Osteoblast (primary cell): ENCODE measurements at regions not wholly inside any gene's neighbourhood (a gene's known extent, or its start where the extent isn't known, plus 50 kb on each side); places are given as distances from the start of the nearest gene placed in this dataset.

Experiments
- DNase-seq: peaks from one replicate; pipeline ENCODE4 v3.0.0; 2011; ENCODE audit warnings: low spot score, mixed read lengths; ENCODE audit not compliant: insufficient read length; ENCODE audit errors: missing footprints
- H2AFZ ChIP-seq: 2 replicates; pipeline ENCODE4 v1.6.0; 2011; ENCODE audit warnings: mild to moderate bottlenecking, low read length
- H3K27ac ChIP-seq: 2 replicates; pipeline ENCODE4 v1.5.1; 2011; ENCODE audit warnings: mild to moderate bottlenecking, low read depth, low read length, moderate library complexity
- H3K27me3 ChIP-seq: 2 replicates; pipeline ENCODE4 v1.6.0; 2012; ENCODE audit warnings: mild to moderate bottlenecking, control low read depth, inconsistent platforms, low read length, moderate library complexity; ENCODE audit not compliant: insufficient read depth
- H3K36me3 ChIP-seq: 2 replicates; pipeline ENCODE4 v1.5.1; 2011; ENCODE audit warnings: mild to moderate bottlenecking, low read length, control low read depth, moderate library complexity; ENCODE audit not compliant: insufficient read depth
- H3K4me1 ChIP-seq: 2 replicates; pipeline ENCODE4 v1.5.1; 2011; ENCODE audit warnings: mild to moderate bottlenecking, low read length, control low read depth, moderate library complexity; ENCODE audit not compliant: insufficient read depth
- H3K4me2 ChIP-seq: 2 replicates; pipeline ENCODE4 v1.6.0; 2011; ENCODE audit warnings: mild to moderate bottlenecking, low read length; ENCODE audit not compliant: insufficient read depth
- H3K4me3 ChIP-seq: fragments of 200-600 bp; sonication (generic); 3 replicates; pipeline ENCODE4 v1.5.1; 2012; ENCODE audit warnings: mild to moderate bottlenecking, low read length, inconsistent platforms; ENCODE audit not compliant: insufficient read depth
- H3K79me2 ChIP-seq: 2 replicates; pipeline ENCODE4 v1.6.0; 2012; ENCODE audit warnings: mild to moderate bottlenecking, low read length, control low read depth, inconsistent platforms; ENCODE audit not compliant: insufficient read depth
- H3K9me3 ChIP-seq: 2 replicates; pipeline ENCODE4 v1.5.1; 2011; ENCODE audit warnings: low read depth, low read length, control low read depth
- H4K20me1 ChIP-seq: 2 replicates; pipeline ENCODE4 v1.6.0; 2012; ENCODE audit warnings: mild to moderate bottlenecking, low read length, control low read depth; ENCODE audit not compliant: insufficient read depth
- TF ChIP-seq, protein P1 (sequence below): IDR thresholded peaks from 2 replicates; pipeline ENCODE4 v1.5.1; 2011; ENCODE audit warnings: mild to moderate bottlenecking, low read depth, low read length, moderate library complexity; ENCODE audit errors: extremely low read depth

DNA sequence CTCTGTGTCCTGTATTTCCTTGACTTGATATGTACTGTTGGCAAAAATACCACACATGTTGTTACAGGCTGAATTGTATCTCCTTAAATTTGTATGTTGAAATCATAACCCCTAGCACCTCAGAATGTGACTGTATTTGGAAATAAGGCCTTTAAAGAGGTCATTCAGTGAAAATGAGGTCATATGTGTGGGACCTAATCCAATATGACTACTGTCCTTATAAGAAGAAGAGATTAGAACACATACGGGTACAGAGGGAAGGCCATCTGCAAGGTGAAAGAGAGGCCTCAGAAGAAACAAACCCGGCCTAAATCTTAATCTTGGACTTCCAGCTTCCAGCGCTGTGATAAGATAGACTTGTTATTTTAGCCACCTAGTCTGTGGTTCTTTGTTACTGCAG is 202.5 kb downstream of the NUFIP1 start:
- Histone ChIP-seq H3K27me3 (no peaks in the 10 kb centered on the region), H3K36me3 (no peaks in the 10 kb centered on the region), H3K27ac (no peak overlapping the region), H3K79me2 (no peaks in the 10 kb centered on the region), H3K4me3 (no peak overlapping the region), H2AFZ (no peak overlapping the region), H4K20me1 (no peaks in the 10 kb centered on the region), H3K4me2 (no peak overlapping the region), H3K9me3 (no peaks in the 10 kb centered on the region), H3K4me1 (no peaks in the 10 kb centered on the region)
- TF ChIP-seq, protein P1, sequence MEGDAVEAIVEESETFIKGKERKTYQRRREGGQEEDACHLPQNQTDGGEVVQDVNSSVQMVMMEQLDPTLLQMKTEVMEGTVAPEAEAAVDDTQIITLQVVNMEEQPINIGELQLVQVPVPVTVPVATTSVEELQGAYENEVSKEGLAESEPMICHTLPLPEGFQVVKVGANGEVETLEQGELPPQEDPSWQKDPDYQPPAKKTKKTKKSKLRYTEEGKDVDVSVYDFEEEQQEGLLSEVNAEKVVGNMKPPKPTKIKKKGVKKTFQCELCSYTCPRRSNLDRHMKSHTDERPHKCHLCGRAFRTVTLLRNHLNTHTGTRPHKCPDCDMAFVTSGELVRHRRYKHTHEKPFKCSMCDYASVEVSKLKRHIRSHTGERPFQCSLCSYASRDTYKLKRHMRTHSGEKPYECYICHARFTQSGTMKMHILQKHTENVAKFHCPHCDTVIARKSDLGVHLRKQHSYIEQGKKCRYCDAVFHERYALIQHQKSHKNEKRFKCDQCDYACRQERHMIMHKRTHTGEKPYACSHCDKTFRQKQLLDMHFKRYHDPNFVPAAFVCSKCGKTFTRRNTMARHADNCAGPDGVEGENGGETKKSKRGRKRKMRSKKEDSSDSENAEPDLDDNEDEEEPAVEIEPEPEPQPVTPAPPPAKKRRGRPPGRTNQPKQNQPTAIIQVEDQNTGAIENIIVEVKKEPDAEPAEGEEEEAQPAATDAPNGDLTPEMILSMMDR, result no peak
- no peak for DNase-seq

DNA sequence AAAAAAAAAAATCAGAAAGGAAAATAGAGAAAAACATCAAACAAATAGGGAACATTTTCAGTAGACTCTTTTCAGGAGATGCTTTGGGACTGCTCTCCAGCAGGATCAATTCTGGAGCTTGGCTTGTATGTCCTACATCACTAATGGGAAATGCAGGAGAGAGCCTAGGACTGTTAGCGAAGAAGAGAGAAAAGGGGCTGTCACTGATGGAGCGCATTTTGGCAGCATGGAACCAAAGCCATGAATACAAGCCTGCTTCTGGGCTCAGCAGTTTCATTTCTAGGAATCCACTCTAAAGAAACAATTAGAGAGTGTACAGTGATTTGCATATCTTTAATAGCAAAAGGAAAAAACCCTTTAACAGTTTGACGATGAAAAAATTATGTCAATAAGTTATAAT is 203.9 kb downstream of the NUFIP1 start:
- DNase-seq, result no peak
- H3K9me3 ChIP-seq, result no peaks in the 10 kb centered on the region
- H3K27me3 ChIP-seq, result no peaks in the 10 kb centered on the region
- no peaks in the 10 kb centered on the region for H3K4me1 ChIP-seq
- H2AFZ ChIP-seq, result no peak overlapping the region
- no peaks in the 10 kb centered on the region for H3K36me3 ChIP-seq
- H4K20me1 ChIP-seq, result no peaks in the 10 kb centered on the region
- TF ChIP-seq, protein P1, result no peak
- H3K4me2 ChIP-seq, result no peak overlapping the region
- no peak overlapping the region for H3K4me3 ChIP-seq
- no peak overlapping the region for H3K27ac ChIP-seq
- no peaks in the 10 kb centered on the region for H3K79me2 ChIP-seq

DNA sequence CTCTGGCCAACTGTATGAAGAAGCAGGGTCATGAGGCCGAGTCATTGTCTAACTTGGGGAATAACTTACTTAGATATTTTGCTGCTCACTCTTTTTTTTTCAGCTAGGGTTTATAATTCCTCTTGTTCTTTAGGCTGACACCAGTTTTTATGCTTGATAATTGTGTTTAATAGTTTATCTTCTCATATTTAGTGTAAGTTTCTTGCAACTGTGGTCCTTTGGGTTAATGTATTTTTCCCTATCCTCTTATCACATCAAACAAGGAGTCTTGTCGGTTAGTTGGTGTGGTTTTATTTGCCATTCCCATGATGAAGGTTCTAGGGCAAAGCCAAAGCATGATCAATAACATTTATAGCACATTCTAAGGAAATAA is 204.6 kb downstream of the NUFIP1 start:
- no peak overlapping the region for H2AFZ ChIP-seq
- TF ChIP-seq, protein P1, result no peak
- no peak overlapping the region for H3K27ac ChIP-seq
- no peaks in the 10 kb centered on the region for H3K27me3 ChIP-seq
- H4K20me1 ChIP-seq, result no peaks in the 10 kb centered on the region
- no peaks in the 10 kb centered on the region for H3K4me1 ChIP-seq
- H3K4me3 ChIP-seq, result no peak overlapping the region
- DNase-seq, result no peak
- H3K36me3 ChIP-seq, result no peaks in the 10 kb centered on the region
- no peaks in the 10 kb centered on the region for H3K9me3 ChIP-seq
- no peak overlapping the region for H3K4me2 ChIP-seq
- no peaks in the 10 kb centered on the region for H3K79me2 ChIP-seq

DNA sequence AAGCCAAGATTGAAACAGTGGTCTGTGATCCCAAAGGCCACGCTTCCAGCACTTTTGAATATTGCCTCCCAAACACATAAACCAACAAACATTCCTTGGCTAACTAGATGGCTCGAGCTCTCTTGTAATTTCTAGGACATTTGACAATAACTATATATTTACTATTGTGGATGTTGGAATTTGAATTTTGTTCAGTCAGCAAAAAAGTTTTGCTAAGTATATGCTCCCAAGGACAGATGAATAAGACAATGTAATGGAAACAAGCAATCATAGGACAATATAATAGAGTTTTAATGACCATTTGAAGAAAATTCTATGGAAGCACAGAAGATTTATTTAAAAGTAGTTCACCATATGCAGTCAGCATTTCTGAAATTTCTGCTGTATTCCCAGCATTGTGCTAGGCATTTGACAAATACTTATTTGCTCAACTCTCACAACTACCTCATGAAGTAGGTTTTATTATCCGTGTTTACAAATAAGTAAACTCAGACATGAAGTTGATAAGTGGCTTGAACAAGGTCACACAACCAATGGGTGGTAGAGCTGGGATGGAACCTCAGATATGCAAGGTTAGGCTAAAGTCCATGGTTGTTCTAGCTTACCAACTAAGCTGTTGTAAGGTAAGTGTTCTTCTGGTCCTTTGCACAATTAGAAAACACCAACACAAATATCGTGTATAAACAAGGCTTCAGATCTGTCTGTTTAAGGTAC is 205.1 kb downstream of the NUFIP1 start:
- no peaks in the 10 kb centered on the region for H3K27me3 ChIP-seq
- H3K4me1 ChIP-seq, result no peaks in the 10 kb centered on the region
- no peaks in the 10 kb centered on the region for H3K79me2 ChIP-seq
- no peaks in the 10 kb centered on the region for H3K36me3 ChIP-seq
- H3K4me2 ChIP-seq, result no peak overlapping the region
- no peak for DNase-seq
- no peak overlapping the region for H2AFZ ChIP-seq
- H3K27ac ChIP-seq, result no peak overlapping the region
- TF ChIP-seq, protein P1, result no peak
- no peaks in the 10 kb centered on the region for H4K20me1 ChIP-seq
- H3K4me3 ChIP-seq, result no peak overlapping the region
- no peaks in the 10 kb centered on the region for H3K9me3 ChIP-seq
